Panc1 (cell line): ENCODE measurements at regions not wholly inside any gene's neighbourhood (a gene's known extent, or its start where the extent isn't known, plus 50 kb on each side); places are given as distances from the start of the nearest gene placed in this dataset.

ENCODE experiments used
- ATAC-seq: fragments of 200-7000 bp; cut with Tn5 transposase; 2 replicates; pipeline ENCODE4 v1.9.1; 2020; ENCODE audit warnings: mild to moderate bottlenecking, moderate library complexity
- BruUV-seq: library from RNA; stranded (reverse); fragments of 400-500 nt; replicated peaks from 2 replicates; lab custom pipeline; 2021; lab: Mats Ljungman, UMichigan
- CTCF ChIA-PET: fragments of 300-600 bp; sonication (Branson Sonifier 250); formaldehyde crosslinking; loops from one replicate; lab custom pipeline; 2022; ENCODE audit warnings: antibody characterized with exemption; lab: Charles Lee
- POLR2A ChIA-PET: fragments of 300-600 bp; sonication (Branson Sonifier 250); formaldehyde crosslinking; loops from one replicate; lab custom pipeline; 2022; ENCODE audit warnings: antibody characterized with exemption; lab: Charles Lee
- DNase-seq: peaks from one replicate; pipeline ENCODE4 v3.0.0-alpha.2; 2010; ENCODE audit warnings: low read depth, low spot score
- H3K27ac ChIP-seq: 2 replicates; pipeline ENCODE4 v1.5.1; 2011; ENCODE audit warnings: mild to moderate bottlenecking, low read length, inconsistent platforms
- H3K27me3 ChIP-seq: fragments of 200-500 bp; sonication (Bioruptor generic); 2 replicates; pipeline ENCODE4 v1.6.0; 2014; ENCODE audit warnings: low read length, inconsistent platforms; ENCODE audit not compliant: control insufficient read depth, insufficient read depth
- H3K36me3 ChIP-seq: fragments of 200-500 bp; sonication (Bioruptor generic); 2 replicates; pipeline ENCODE4 v1.5.1; 2014; ENCODE audit warnings: inconsistent platforms, mild to moderate bottlenecking, low read length, moderate library complexity; ENCODE audit not compliant: control insufficient read depth, insufficient read depth
- H3K4me1 ChIP-seq: 2 replicates; pipeline ENCODE4 v1.5.1; 2011; ENCODE audit warnings: inconsistent platforms, mild to moderate bottlenecking, low read length, moderate library complexity; ENCODE audit not compliant: control insufficient read depth, insufficient read depth
- H3K4me3 ChIP-seq, 2 experiments: 2 replicates each; pipeline ENCODE4 v1.5.1; 2011 to 2012; ENCODE audit warnings: low read depth in 2 of 2, low read length in 2 of 2, mild to moderate bottlenecking in 2 of 2, inconsistent platforms in 1 of 2, moderate library complexity in 1 of 2
- H3K9me3 ChIP-seq: fragments of 200-500 bp; sonication (Bioruptor generic); 2 replicates; pipeline ENCODE4 v1.5.1; 2014; ENCODE audit warnings: low read depth, mild to moderate bottlenecking, inconsistent platforms, low read length, moderate library complexity; ENCODE audit not compliant: control insufficient read depth, insufficient read depth
- POLR2AphosphoS5 ChIP-seq: IDR thresholded peaks from 2 replicates; pipeline ENCODE4 v1.6.1; 2012; ENCODE audit warnings: mild to moderate bottlenecking, low read depth, low read length, moderate library complexity
- SIN3A ChIP-seq: IDR thresholded peaks from 2 replicates; pipeline ENCODE4 v1.6.1; 2012; ENCODE audit warnings: low read depth, mild to moderate bottlenecking, low read length, moderate library complexity, borderline replicate concordance; ENCODE audit not compliant: insufficient read depth
- TCF7L2 ChIP-seq: IDR thresholded peaks from 2 replicates; pipeline ENCODE4 v1.6.1; 2011; ENCODE audit warnings: mild to moderate bottlenecking, low read depth, low read length, inconsistent platforms
- in situ Hi-C: cut with HindIII; loops from 2 replicates; pipeline ENCODE4 v1.10.0; 2016; ENCODE audit warnings: low sequenced_read_pairs, low pct_unique_long_range_greater_than_20kb
- intact Hi-C: fragments of 100-400 bp; cut with micrococcal nuclease; formaldehyde crosslinking; loops from one replicate; pipeline ENCODE4 v1.10.0; 2022; ENCODE audit not compliant: unreplicated experiment
- TF ChIP-seq, protein P1 (sequence below), 2 experiments: IDR thresholded peaks; 2 replicates each; pipeline ENCODE4 v1.6.1; 2011 to 2012; ENCODE audit warnings: low read depth in 2 of 2, control low read depth in 1 of 2, low read length in 1 of 2, mild to moderate bottlenecking in 1 of 2, moderate library complexity in 1 of 2; ENCODE audit not compliant: insufficient read depth in 1 of 2
- TF ChIP-seq, protein P2 (sequence below): fragments of 450-650 bp; IDR thresholded peaks from 2 replicates; pipeline ENCODE4 v1.5.1; 2017; ENCODE audit warnings: mild to moderate bottlenecking

DNA sequence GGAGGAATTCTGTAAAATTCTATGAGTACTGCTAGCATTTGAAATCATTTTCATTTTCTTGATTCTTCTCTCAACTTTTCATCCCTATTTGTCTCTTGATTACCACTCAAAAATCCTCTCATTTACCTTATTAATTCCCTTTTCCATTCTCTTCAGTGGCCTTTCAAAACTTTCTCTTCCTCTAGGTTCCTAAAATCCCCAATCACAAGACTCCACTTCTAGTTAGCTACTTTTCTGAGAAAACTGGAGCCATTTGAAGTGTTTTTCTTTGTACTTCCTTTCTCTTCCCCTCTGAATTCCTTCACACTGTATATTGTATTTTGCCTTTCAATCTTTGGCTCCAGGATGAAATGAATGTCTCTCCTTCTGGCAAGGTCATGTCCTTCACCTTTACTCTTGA lies 61.3 kb upstream of the NR4A3 start:
- no peak for DNase-seq
- POLR2A ChIA-PET, result no interaction called here

DNA sequence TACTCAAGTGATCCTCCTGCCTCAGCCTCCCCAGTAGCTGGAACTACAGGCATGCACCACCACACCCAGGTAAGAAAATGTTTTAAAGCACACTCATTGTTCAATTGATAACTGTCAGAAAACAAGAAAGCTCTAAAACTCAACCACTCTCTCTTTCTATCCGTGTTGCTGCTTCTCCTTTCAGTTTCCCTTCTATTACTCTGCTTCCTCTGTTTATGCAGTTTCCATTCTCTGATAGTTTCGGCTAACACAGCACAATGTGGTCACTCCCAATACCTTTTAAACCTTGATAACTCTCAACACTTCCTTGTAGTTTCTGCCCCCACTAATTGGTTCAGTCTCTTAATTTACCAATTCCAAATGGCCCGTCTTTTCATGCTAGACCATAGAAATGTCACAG lies 59.2 kb upstream of the NR4A3 start:
- intact Hi-C loops (no loop called here), in situ Hi-C loops (no loop called here)
- Histone ChIP-seq H3K36me3 (no peaks in the 10 kb centered on the region), H3K27ac (no peak overlapping the region), H3K4me1 (no peaks in the 10 kb centered on the region), H3K9me3 (no peaks in the 10 kb centered on the region), H3K27me3 (no peaks in the 10 kb centered on the region), H3K4me3 (no peak overlapping the region)
- CTCF ChIA-PET, result no interaction called here
- TF ChIP-seq, protein P1, sequence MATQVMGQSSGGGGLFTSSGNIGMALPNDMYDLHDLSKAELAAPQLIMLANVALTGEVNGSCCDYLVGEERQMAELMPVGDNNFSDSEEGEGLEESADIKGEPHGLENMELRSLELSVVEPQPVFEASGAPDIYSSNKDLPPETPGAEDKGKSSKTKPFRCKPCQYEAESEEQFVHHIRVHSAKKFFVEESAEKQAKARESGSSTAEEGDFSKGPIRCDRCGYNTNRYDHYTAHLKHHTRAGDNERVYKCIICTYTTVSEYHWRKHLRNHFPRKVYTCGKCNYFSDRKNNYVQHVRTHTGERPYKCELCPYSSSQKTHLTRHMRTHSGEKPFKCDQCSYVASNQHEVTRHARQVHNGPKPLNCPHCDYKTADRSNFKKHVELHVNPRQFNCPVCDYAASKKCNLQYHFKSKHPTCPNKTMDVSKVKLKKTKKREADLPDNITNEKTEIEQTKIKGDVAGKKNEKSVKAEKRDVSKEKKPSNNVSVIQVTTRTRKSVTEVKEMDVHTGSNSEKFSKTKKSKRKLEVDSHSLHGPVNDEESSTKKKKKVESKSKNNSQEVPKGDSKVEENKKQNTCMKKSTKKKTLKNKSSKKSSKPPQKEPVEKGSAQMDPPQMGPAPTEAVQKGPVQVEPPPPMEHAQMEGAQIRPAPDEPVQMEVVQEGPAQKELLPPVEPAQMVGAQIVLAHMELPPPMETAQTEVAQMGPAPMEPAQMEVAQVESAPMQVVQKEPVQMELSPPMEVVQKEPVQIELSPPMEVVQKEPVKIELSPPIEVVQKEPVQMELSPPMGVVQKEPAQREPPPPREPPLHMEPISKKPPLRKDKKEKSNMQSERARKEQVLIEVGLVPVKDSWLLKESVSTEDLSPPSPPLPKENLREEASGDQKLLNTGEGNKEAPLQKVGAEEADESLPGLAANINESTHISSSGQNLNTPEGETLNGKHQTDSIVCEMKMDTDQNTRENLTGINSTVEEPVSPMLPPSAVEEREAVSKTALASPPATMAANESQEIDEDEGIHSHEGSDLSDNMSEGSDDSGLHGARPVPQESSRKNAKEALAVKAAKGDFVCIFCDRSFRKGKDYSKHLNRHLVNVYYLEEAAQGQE (IDR thresholded peaks at IDR 0.05; ENCODE audit: insufficient read depth in 1 of 2, low read depth in 2 of 2, low read length in 1 of 2), result no peak
- TF ChIP-seq, protein P2, sequence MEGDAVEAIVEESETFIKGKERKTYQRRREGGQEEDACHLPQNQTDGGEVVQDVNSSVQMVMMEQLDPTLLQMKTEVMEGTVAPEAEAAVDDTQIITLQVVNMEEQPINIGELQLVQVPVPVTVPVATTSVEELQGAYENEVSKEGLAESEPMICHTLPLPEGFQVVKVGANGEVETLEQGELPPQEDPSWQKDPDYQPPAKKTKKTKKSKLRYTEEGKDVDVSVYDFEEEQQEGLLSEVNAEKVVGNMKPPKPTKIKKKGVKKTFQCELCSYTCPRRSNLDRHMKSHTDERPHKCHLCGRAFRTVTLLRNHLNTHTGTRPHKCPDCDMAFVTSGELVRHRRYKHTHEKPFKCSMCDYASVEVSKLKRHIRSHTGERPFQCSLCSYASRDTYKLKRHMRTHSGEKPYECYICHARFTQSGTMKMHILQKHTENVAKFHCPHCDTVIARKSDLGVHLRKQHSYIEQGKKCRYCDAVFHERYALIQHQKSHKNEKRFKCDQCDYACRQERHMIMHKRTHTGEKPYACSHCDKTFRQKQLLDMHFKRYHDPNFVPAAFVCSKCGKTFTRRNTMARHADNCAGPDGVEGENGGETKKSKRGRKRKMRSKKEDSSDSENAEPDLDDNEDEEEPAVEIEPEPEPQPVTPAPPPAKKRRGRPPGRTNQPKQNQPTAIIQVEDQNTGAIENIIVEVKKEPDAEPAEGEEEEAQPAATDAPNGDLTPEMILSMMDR, result no peak
- TF ChIP-seq POLR2AphosphoS5 (no peak), TCF7L2 (no peak), SIN3A (no peak)
- POLR2A ChIA-PET, result no interaction called here
- DNase-seq (no peak), ATAC-seq (no peak)
- BruUV-seq, result no TSS peak

More for the DNA sequence above, 61.3 kb upstream of the NR4A3 start:
- Histone ChIP-seq H3K27ac (no peak overlapping the region), H3K27me3 (no peaks in the 10 kb centered on the region), H3K36me3 (no peaks in the 10 kb centered on the region), H3K4me3 (no peak overlapping the region), H3K9me3 (no peaks in the 10 kb centered on the region), H3K4me1 (no peaks in the 10 kb centered on the region)
- BruUV-seq, result no TSS peak
- in situ Hi-C loops, result no loop called here
- CTCF ChIA-PET, result no interaction called here
- intact Hi-C loops, result no loop called here
- no peak for TF ChIP-seq POLR2AphosphoS5
- ATAC-seq, result no peak
